ENCODE measurements at regions not wholly inside any gene's neighbourhood (a gene's known extent, or its start where the extent isn't known, plus 50 kb on each side); places are given as distances from the start of the nearest gene placed in this dataset.

GRCh38 chr14:66165337-66165736, 320.8 kb upstream of the CCDC196 start:
- Histone ChIP-seq H3K9me3 (ENCODE audit: control insufficient read depth in 2 of 2, insufficient read depth in 1 of 2, low read depth in 1 of 2, low read length in 1 of 2) (peaks cover 0 to 3% of the 10 kb centered on the region in 2 donors), H3K36me3 (ENCODE audit: control insufficient read depth in 2 of 2, insufficient read depth in 2 of 2, low read length in 1 of 2) (no peaks in the 10 kb centered on the region), H3K27ac (ENCODE audit: low read depth in 2 of 2, low read length in 1 of 2) (no peak overlapping the region), H3K4me1 (ENCODE audit: control insufficient read depth in 2 of 2, insufficient read depth in 2 of 2, low read length in 1 of 2) (no peaks in the 10 kb centered on the region), H3K27me3 (ENCODE audit: control insufficient read depth in 1 of 2, insufficient read depth in 2 of 2, low read length in 2 of 2) (no peaks in the 10 kb centered on the region), H3K4me3 (ENCODE audit: low read depth in 1 of 2, low read length in 2 of 2) (no peak overlapping the region)
- WGBS, 2 donors: 56 to 66% methylated on average over 3 of the region's 3 CpGs

DNA sequence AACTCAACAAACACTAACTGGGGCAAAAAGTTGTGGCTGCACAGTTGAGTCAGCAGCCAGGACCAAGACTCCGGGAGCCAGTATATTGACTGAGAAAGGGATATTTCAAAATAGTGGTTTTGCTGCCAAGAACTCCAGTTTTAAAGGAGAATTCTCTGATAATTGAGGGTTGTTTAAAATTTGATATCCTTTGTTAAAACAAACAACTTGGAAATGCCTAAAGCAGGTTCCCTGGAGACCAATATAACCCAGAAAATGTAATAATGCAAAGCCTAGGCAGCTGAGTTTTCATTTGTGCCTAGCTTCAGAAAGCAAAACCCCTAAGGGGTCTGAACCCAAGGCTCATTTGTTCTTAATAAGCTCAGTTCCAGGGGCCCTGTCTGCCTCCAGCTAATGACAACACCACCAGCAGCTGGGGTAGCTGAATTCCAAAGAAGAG, 311.7 kb upstream of the CCDC196 start:
- WGBS, 2 donors: 57 to 61% methylated on average over 1 of the region's 1 CpG
- no peaks in the 10 kb centered on the region for H3K9me3 ChIP-seq (ENCODE audit: control insufficient read depth in 2 of 2, insufficient read depth in 1 of 2, low read depth in 1 of 2, low read length in 1 of 2)
- H3K4me3 ChIP-seq (ENCODE audit: low read depth in 1 of 2, low read length in 2 of 2): no peak overlapping the region
- no peaks in the 10 kb centered on the region for H3K36me3 ChIP-seq (ENCODE audit: control insufficient read depth in 2 of 2, insufficient read depth in 2 of 2, low read length in 1 of 2)
- peaks cover 0 to 4% of the 10 kb centered on the region in 2 donors for H3K27me3 ChIP-seq (ENCODE audit: control insufficient read depth in 1 of 2, insufficient read depth in 2 of 2, low read length in 2 of 2)
- H3K4me1 ChIP-seq (ENCODE audit: control insufficient read depth in 2 of 2, insufficient read depth in 2 of 2, low read length in 1 of 2): no peaks in the 10 kb centered on the region
- no peak overlapping the region for H3K27ac ChIP-seq (ENCODE audit: low read depth in 2 of 2, low read length in 1 of 2)

GRCh38 chr14:66177935-66178334, 308.2 kb upstream of the CCDC196 start:
- H3K36me3 ChIP-seq (ENCODE audit: control insufficient read depth in 2 of 2, insufficient read depth in 2 of 2, low read length in 1 of 2): no peaks in the 10 kb centered on the region
- no peaks in the 10 kb centered on the region for H3K9me3 ChIP-seq (ENCODE audit: control insufficient read depth in 2 of 2, insufficient read depth in 1 of 2, low read depth in 1 of 2, low read length in 1 of 2)
- WGBS, 2 donors: 63 to 64% methylated on average over 1 of the region's 1 CpG
- H3K4me1 ChIP-seq (ENCODE audit: control insufficient read depth in 2 of 2, insufficient read depth in 2 of 2, low read length in 1 of 2): no peaks in the 10 kb centered on the region
- no peak overlapping the region for H3K27ac ChIP-seq (ENCODE audit: low read depth in 2 of 2, low read length in 1 of 2)
- H3K27me3 ChIP-seq (ENCODE audit: control insufficient read depth in 1 of 2, insufficient read depth in 2 of 2, low read length in 2 of 2): no peaks in the 10 kb centered on the region
- no peak overlapping the region for H3K4me3 ChIP-seq (ENCODE audit: low read depth in 1 of 2, low read length in 2 of 2)

DNA sequence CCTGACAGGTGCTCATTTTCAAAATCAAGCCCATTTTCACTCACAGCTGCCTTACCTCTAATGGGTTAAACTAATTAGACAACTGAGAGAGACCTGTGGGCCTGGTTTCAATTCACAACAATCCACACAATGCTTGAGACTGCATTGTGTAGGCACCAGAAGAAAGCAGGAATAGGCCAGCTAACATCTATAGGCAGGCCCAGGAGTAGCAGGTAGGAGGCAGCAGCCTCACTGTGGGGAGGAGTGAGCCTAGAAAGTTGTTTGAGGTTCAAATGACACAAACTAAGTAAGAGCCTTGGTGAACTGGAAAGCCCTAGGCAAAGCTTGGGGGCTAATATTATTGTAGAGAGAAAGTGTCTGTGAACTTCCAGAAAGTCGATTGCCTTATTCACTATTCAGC, 289.5 kb upstream of the CCDC196 start:
- no peaks in the 10 kb centered on the region for H3K4me1 ChIP-seq (ENCODE audit: control insufficient read depth in 2 of 2, insufficient read depth in 2 of 2, low read length in 1 of 2)
- H3K27me3 ChIP-seq (ENCODE audit: control insufficient read depth in 1 of 2, insufficient read depth in 2 of 2, low read length in 2 of 2): no peaks in the 10 kb centered on the region
- no peak overlapping the region for H3K4me3 ChIP-seq (ENCODE audit: low read depth in 1 of 2, low read length in 2 of 2)
- H3K27ac ChIP-seq (ENCODE audit: low read depth in 2 of 2, low read length in 1 of 2): no peak overlapping the region
- peaks cover 0 to 3% of the 10 kb centered on the region in 2 donors for H3K9me3 ChIP-seq (ENCODE audit: control insufficient read depth in 2 of 2, insufficient read depth in 1 of 2, low read depth in 1 of 2, low read length in 1 of 2)
- WGBS, 2 donors: 71 to 73% methylated on average over 1 of the region's 1 CpG
- no peaks in the 10 kb centered on the region for H3K36me3 ChIP-seq (ENCODE audit: control insufficient read depth in 2 of 2, insufficient read depth in 2 of 2, low read length in 1 of 2)

GRCh38 chr14:66197276-66197675, 288.9 kb upstream of the CCDC196 start:
- no peak overlapping the region for H3K27ac ChIP-seq (ENCODE audit: low read depth in 2 of 2, low read length in 1 of 2)

DNA sequence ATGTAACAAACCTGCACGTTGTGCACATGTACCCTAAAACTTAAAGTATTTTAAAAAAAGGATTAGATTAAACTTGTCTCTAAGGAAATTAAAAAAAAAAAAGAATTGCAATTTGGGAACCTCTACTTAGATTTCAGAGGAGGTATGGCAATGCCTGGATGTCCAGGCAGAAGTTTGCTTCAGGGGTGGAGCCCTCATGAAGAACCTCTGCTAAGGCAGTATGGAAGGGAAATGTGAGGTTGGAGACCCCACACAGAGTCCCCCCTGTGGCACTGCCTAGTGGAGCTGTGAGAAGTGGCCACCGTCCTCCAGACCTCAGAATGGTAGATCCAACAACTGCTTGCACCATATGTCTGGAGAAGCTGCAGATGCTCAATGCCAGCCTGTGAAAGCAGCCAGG, 279.6 kb upstream of the CCDC196 start:
- no peak overlapping the region for H3K4me3 ChIP-seq (ENCODE audit: low read depth in 1 of 2, low read length in 2 of 2)
- no peak overlapping the region for H3K27ac ChIP-seq (ENCODE audit: low read depth in 2 of 2, low read length in 1 of 2)
- no peaks in the 10 kb centered on the region for H3K36me3 ChIP-seq (ENCODE audit: control insufficient read depth in 2 of 2, insufficient read depth in 2 of 2, low read length in 1 of 2)
- 79 to 85% methylated on average over 2 of the region's 2 CpGs for WGBS, 2 donors
- H3K4me1 ChIP-seq (ENCODE audit: control insufficient read depth in 2 of 2, insufficient read depth in 2 of 2, low read length in 1 of 2): no peaks in the 10 kb centered on the region
- peaks cover 0 to 3% of the 10 kb centered on the region in 2 donors for H3K9me3 ChIP-seq (ENCODE audit: control insufficient read depth in 2 of 2, insufficient read depth in 1 of 2, low read depth in 1 of 2, low read length in 1 of 2)
- no peaks in the 10 kb centered on the region for H3K27me3 ChIP-seq (ENCODE audit: control insufficient read depth in 1 of 2, insufficient read depth in 2 of 2, low read length in 2 of 2)

More at GRCh38 chr14:66197276-66197675, 288.9 kb upstream of the CCDC196 start:
- Histone ChIP-seq H3K27me3 (ENCODE audit: control insufficient read depth in 1 of 2, insufficient read depth in 2 of 2, low read length in 2 of 2) (no peaks in the 10 kb centered on the region), H3K4me3 (ENCODE audit: low read depth in 1 of 2, low read length in 2 of 2) (no peak overlapping the region), H3K4me1 (ENCODE audit: control insufficient read depth in 2 of 2, insufficient read depth in 2 of 2, low read length in 1 of 2) (no peaks in the 10 kb centered on the region), H3K36me3 (ENCODE audit: control insufficient read depth in 2 of 2, insufficient read depth in 2 of 2, low read length in 1 of 2) (no peaks in the 10 kb centered on the region), H3K9me3 (ENCODE audit: control insufficient read depth in 2 of 2, insufficient read depth in 1 of 2, low read depth in 1 of 2, low read length in 1 of 2) (peaks cover 0 to 3% of the 10 kb centered on the region in 2 donors)

DNA sequence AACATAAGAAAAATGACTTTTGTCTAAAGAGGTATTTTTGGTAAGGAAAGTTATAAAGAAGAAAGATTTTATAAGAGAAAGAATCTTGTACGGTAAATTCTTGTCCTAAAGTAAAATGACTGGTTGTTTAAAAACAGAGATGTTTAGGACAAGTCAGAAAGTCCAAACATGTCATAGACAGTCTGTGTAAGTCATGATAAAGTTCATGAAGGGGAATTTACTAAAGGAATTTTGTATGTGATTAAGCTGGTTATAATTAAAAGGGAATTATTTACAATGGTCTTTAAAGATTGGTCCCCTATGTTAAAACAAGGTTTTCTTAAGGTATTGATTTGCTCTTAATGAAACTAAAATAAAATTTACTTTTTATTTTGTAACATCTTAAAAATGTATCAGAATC, 269.4 kb upstream of the CCDC196 start:
- Histone ChIP-seq H3K4me3 (ENCODE audit: low read depth in 1 of 2, low read length in 2 of 2) (no peak overlapping the region), H3K36me3 (ENCODE audit: control insufficient read depth in 2 of 2, insufficient read depth in 2 of 2, low read length in 1 of 2) (no peaks in the 10 kb centered on the region), H3K27ac (ENCODE audit: low read depth in 2 of 2, low read length in 1 of 2) (no peak overlapping the region), H3K4me1 (ENCODE audit: control insufficient read depth in 2 of 2, insufficient read depth in 2 of 2, low read length in 1 of 2) (no peaks in the 10 kb centered on the region), H3K27me3 (ENCODE audit: control insufficient read depth in 1 of 2, insufficient read depth in 2 of 2, low read length in 2 of 2) (no peaks in the 10 kb centered on the region), H3K9me3 (ENCODE audit: control insufficient read depth in 2 of 2, insufficient read depth in 1 of 2, low read depth in 1 of 2, low read length in 1 of 2) (peaks cover 3 to 4% of the 10 kb centered on the region in 2 donors)
- 46 to 90% methylated on average over 1 of the region's 1 CpG for WGBS, 2 donors

DNA sequence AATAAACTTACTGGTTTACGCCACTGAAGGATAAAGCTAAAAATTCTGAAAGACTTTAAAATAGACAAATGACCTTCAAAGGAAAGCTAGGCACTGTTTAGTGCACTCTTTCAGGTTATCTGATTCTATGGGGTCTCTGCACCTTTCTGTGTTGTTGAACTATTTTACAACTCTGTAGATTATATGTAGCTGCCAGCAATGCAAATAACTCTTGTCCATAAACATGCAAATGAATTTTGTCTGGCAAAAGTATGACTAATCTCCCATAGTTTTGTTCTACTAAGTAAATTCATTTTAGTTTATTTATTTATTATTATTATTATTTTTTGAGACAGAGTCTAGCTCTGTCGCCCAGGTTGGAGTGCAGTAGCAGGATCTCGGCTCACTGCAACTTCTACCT, 266.3 kb upstream of the CCDC196 start:
- H3K4me3 ChIP-seq (ENCODE audit: low read depth in 1 of 2, low read length in 2 of 2): no peak overlapping the region
- no peaks in the 10 kb centered on the region for H3K36me3 ChIP-seq (ENCODE audit: control insufficient read depth in 2 of 2, insufficient read depth in 2 of 2, low read length in 1 of 2)
- no peak overlapping the region for H3K27ac ChIP-seq (ENCODE audit: low read depth in 2 of 2, low read length in 1 of 2)
- H3K9me3 ChIP-seq (ENCODE audit: control insufficient read depth in 2 of 2, insufficient read depth in 1 of 2, low read depth in 1 of 2, low read length in 1 of 2): peaks cover 4% of the 10 kb centered on the region in 2 donors
- H3K27me3 ChIP-seq (ENCODE audit: control insufficient read depth in 1 of 2, insufficient read depth in 2 of 2, low read length in 2 of 2): no peaks in the 10 kb centered on the region
- 87 to 94% methylated on average over 3 of the region's 3 CpGs for WGBS, 2 donors
- no peaks in the 10 kb centered on the region for H3K4me1 ChIP-seq (ENCODE audit: control insufficient read depth in 2 of 2, insufficient read depth in 2 of 2, low read length in 1 of 2)

DNA sequence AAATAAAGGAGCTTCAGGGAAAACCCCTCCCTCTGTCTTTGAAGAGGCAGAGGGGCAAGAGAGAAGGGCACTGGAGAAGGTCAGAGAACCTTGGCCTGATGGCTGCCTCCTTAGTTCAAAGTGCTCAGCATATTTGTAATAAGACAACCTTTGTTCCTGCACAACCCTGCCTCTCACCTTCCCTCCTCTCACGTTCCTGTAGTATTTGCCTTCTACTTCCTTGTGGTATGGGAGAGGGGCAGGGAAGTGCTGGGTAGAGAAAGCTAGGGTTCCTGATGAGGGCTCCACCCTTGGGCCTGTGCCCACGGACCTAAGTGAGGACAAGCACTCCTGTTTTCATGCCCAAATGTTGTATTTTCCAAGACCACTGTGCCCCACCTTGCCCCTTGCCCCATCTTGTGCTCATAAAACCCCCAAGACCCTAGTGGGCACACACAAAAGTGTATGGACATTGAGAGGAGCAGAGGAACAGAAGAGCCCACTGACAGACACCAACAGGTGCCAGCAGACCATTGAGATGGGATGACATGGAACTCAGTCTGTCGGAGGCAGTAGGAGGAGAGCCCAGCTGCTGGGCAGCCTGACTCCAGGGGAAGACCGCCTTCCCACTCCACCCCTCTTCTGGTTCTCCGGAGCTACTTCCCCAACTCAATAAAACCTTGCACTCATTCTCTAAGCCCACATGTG, 261.5 kb upstream of the CCDC196 start:
- WGBS, 2 donors: 66 to 84% methylated on average over 5 of the region's 5 CpGs
- Histone ChIP-seq H3K27me3 (ENCODE audit: control insufficient read depth in 1 of 2, insufficient read depth in 2 of 2, low read length in 2 of 2) (no peaks in the 10 kb centered on the region), H3K36me3 (ENCODE audit: control insufficient read depth in 2 of 2, insufficient read depth in 2 of 2, low read length in 1 of 2) (no peaks in the 10 kb centered on the region)

DNA sequence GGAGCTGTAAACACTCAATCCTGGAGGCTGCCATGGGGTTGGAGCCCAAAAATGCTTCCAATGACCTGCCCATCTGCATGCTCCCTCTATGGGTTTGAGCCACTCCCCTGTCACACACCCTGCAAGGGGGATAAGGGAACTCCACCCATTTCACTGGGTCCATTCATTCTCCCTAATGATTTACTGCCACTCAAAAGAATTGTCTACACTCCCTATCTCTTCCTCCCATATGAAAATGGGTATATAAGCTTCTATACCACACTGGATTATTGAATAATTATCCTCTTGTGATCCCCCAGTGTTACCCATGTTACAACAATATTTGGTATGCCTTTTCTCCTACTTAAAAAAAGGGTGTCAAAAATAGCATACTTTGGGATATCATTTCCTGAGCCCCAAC, 260.8 kb upstream of the CCDC196 start:
- no peak overlapping the region for H3K27ac ChIP-seq (ENCODE audit: low read depth in 2 of 2, low read length in 1 of 2)

More for the DNA sequence above, 261.5 kb upstream of the CCDC196 start:
- Histone ChIP-seq H3K27ac (ENCODE audit: low read depth in 2 of 2, low read length in 1 of 2) (no peak overlapping the region), H3K4me3 (ENCODE audit: low read depth in 1 of 2, low read length in 2 of 2) (no peak overlapping the region), H3K4me1 (ENCODE audit: control insufficient read depth in 2 of 2, insufficient read depth in 2 of 2, low read length in 1 of 2) (no peaks in the 10 kb centered on the region), H3K9me3 (ENCODE audit: control insufficient read depth in 2 of 2, insufficient read depth in 1 of 2, low read depth in 1 of 2, low read length in 1 of 2) (peaks cover 3% of the 10 kb centered on the region in 2 donors)

More for the DNA sequence above, 260.8 kb upstream of the CCDC196 start:
- H3K36me3 ChIP-seq (ENCODE audit: control insufficient read depth in 2 of 2, insufficient read depth in 2 of 2, low read length in 1 of 2): no peaks in the 10 kb centered on the region
- H3K27me3 ChIP-seq (ENCODE audit: control insufficient read depth in 1 of 2, insufficient read depth in 2 of 2, low read length in 2 of 2): no peaks in the 10 kb centered on the region
- H3K4me3 ChIP-seq (ENCODE audit: low read depth in 1 of 2, low read length in 2 of 2): no peak overlapping the region
- peaks cover 3% of the 10 kb centered on the region in 2 donors for H3K9me3 ChIP-seq (ENCODE audit: control insufficient read depth in 2 of 2, insufficient read depth in 1 of 2, low read depth in 1 of 2, low read length in 1 of 2)
- H3K4me1 ChIP-seq (ENCODE audit: control insufficient read depth in 2 of 2, insufficient read depth in 2 of 2, low read length in 1 of 2): no peaks in the 10 kb centered on the region

Measured in esophagus (tissue), 2 donors.